ENCODE measurements at regions not wholly inside any gene's neighbourhood (a gene's known extent, or its start where the extent isn't known, plus 50 kb on each side); places are given as distances from the start of the nearest gene placed in this dataset.

DNA sequence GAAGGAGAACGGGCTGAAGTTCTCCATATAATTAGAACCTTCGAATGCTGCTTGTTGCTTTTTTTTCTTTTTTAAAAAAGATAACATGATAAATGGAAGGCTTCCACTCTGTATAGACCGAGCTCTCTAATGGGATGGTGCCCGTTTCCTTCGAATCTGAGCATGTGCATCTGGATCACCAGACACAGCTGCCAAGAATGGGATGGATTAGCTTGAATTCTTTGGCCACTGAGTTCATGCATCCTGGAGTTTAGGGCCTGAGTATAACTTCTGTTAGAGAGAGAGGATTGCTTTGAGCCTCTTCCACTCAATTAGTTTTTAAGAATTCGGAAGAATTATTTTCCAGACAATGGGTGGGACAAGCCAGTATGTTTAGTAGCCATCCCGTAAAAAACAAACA lies 93.7 kb upstream of the GDNF start:
- TF ChIP-seq, protein P1, sequence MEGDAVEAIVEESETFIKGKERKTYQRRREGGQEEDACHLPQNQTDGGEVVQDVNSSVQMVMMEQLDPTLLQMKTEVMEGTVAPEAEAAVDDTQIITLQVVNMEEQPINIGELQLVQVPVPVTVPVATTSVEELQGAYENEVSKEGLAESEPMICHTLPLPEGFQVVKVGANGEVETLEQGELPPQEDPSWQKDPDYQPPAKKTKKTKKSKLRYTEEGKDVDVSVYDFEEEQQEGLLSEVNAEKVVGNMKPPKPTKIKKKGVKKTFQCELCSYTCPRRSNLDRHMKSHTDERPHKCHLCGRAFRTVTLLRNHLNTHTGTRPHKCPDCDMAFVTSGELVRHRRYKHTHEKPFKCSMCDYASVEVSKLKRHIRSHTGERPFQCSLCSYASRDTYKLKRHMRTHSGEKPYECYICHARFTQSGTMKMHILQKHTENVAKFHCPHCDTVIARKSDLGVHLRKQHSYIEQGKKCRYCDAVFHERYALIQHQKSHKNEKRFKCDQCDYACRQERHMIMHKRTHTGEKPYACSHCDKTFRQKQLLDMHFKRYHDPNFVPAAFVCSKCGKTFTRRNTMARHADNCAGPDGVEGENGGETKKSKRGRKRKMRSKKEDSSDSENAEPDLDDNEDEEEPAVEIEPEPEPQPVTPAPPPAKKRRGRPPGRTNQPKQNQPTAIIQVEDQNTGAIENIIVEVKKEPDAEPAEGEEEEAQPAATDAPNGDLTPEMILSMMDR (conservative IDR thresholded peaks at IDR 0.05; ENCODE audit: low read depth, low read length), result no peak
- TF ChIP-seq EZH2 (IDR thresholded peaks at IDR 0.05; ENCODE audit: borderline replicate concordance, low read depth, low read length, poor library complexity, severe bottlenecking), result no peak
